ENCODE measurements at regions not wholly inside any gene's neighbourhood (a gene's known extent, or its start where the extent isn't known, plus 50 kb on each side); places are given as distances from the start of the nearest gene placed in this dataset.

DNA sequence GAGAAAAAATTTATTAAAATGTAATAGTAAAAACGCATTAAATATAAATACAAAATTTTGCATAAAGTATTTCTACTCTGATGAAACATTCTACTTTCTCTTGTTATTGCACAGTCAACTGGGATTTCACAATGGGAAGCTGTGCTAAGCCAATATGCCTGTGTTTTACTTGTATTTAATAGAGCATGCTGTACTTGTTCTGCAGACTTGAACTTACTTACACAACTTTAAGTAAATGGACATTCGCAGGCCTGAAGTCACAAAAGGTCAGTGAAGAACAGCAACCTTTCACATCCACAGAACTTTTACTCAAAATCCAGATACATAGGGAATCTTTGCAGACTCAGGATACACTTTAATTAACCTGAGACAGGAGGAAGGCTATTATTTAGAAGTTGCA, 409.5 kb downstream of the BTBD3 start:
- no peak for DNase-seq

More for the DNA sequence above, 409.5 kb downstream of the BTBD3 start:
- no peak overlapping the region for H3K4me3 Mint-ChIP-seq
- H3K4ac ChIP-seq (ENCODE audit: low read depth, low read length): no peak overlapping the region
- H3K9me3 ChIP-seq (ENCODE audit: control insufficient read depth, low read depth, low read length): no peaks in the 10 kb centered on the region
- no peak overlapping the region for H2BK12ac ChIP-seq (ENCODE audit: insufficient read length, low read depth, low read length)
- no peaks in the 10 kb centered on the region for H3K23me2 ChIP-seq (ENCODE audit: insufficient read length, low read depth, low read length, poor library complexity, severe bottlenecking)
- H2AK5ac ChIP-seq (ENCODE audit: insufficient read length, low read length): no peak overlapping the region
- H4K20me1 ChIP-seq (ENCODE audit: control insufficient read depth, insufficient read depth, insufficient read length): no peaks in the 10 kb centered on the region
- H3K9ac ChIP-seq (ENCODE audit: extremely low read depth, insufficient read length, low read length): no peak overlapping the region
- H2BK120ac ChIP-seq (ENCODE audit: low read depth, low read length, poor library complexity, severe bottlenecking): no peak overlapping the region
- no peak overlapping the region for H3K14ac ChIP-seq (ENCODE audit: insufficient read depth, low read length)
- no peak overlapping the region for H2BK20ac ChIP-seq (ENCODE audit: low read depth, low read length, poor library complexity, severe bottlenecking)
- WGBS (ENCODE audit: extremely low coverage, insufficient read length, low lambda C conversion rate): no CpG with 5 or more reads among the region's 2 CpGs
- TF ChIP-seq, protein P1, sequence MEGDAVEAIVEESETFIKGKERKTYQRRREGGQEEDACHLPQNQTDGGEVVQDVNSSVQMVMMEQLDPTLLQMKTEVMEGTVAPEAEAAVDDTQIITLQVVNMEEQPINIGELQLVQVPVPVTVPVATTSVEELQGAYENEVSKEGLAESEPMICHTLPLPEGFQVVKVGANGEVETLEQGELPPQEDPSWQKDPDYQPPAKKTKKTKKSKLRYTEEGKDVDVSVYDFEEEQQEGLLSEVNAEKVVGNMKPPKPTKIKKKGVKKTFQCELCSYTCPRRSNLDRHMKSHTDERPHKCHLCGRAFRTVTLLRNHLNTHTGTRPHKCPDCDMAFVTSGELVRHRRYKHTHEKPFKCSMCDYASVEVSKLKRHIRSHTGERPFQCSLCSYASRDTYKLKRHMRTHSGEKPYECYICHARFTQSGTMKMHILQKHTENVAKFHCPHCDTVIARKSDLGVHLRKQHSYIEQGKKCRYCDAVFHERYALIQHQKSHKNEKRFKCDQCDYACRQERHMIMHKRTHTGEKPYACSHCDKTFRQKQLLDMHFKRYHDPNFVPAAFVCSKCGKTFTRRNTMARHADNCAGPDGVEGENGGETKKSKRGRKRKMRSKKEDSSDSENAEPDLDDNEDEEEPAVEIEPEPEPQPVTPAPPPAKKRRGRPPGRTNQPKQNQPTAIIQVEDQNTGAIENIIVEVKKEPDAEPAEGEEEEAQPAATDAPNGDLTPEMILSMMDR (conservative IDR thresholded peaks at IDR 0.05): no peak
- no peak overlapping the region for H2BK5ac ChIP-seq (ENCODE audit: insufficient read length, low read length)
- no peak overlapping the region for H3K27ac Mint-ChIP-seq
- H3K18ac ChIP-seq (ENCODE audit: insufficient read length, low read depth, low read length): no peak overlapping the region
- H3K27ac ChIP-seq (ENCODE audit: insufficient read length, low read depth, low read length): no peak overlapping the region
- H2AFZ ChIP-seq (ENCODE audit: low read length): no peak overlapping the region
- no peaks in the 10 kb centered on the region for H3K4me1 Mint-ChIP-seq
- no peaks in the 10 kb centered on the region for H3K27me3 Mint-ChIP-seq (ENCODE audit: low read depth)
- no peak overlapping the region for H3T11ph ChIP-seq (ENCODE audit: low read length)
- H3K23ac ChIP-seq (ENCODE audit: insufficient read length, low read depth, low read length): no peak overlapping the region
- H4K5ac ChIP-seq (ENCODE audit: insufficient read length, low read depth, low read length): no peak overlapping the region
- no peak overlapping the region for H4K8ac ChIP-seq (replicated peaks; ENCODE audit: insufficient read length, low read depth, low read length)
- no peak overlapping the region for H3K56ac ChIP-seq (ENCODE audit: insufficient read length, low read depth, low read length)
- no peak overlapping the region for H3K4me2 ChIP-seq (ENCODE audit: insufficient read depth, insufficient read length, low read length)
- peaks cover 0 to 10% of the 10 kb centered on the region in 2 experiments; a peak in 3 of 5 replicates for H3K9me3 Mint-ChIP-seq
- H2BK15ac ChIP-seq (ENCODE audit: low read depth, low read length): no peak overlapping the region
- no peaks in the 10 kb centered on the region for H3K4me1 ChIP-seq (ENCODE audit: insufficient read depth, low read length)
- H3K27me3 ChIP-seq (ENCODE audit: insufficient read depth, low read length): no peaks in the 10 kb centered on the region
- H3K79me2 ChIP-seq (ENCODE audit: insufficient read depth, low read length): no peaks in the 10 kb centered on the region
- no peaks in the 10 kb centered on the region for H3K79me1 ChIP-seq (ENCODE audit: insufficient read depth, low read depth, low read length, poor library complexity, severe bottlenecking)
- H4K91ac ChIP-seq (ENCODE audit: insufficient read length, low read depth, low read length): no peak overlapping the region
- H3K36me3 Mint-ChIP-seq (ENCODE audit: insufficient read depth in 1 of 3, low read depth in 3 of 3): no peaks in the 10 kb centered on the region
